Breast epithelium (tissue), 4 donors: ENCODE measurements at regions not wholly inside any gene's neighbourhood (a gene's known extent, or its start where the extent isn't known, plus 50 kb on each side); places are given as distances from the start of the nearest gene placed in this dataset.
A peak's percentile ranks its signal among the peaks of the same experiment; 100 is the strongest.
"Not testable (repeated sequence)": the region's sequence is repeated elsewhere in the genome, so short reads cannot be mapped to it uniquely, and the experiment has no call there.

Experiments used
- DNase-seq, 2 donors: peaks; one replicate each; pipeline ENCODE4 v3.0.0-alpha.2; 2019; ENCODE audit warnings: low spot score in 2 of 2
- H3K27ac ChIP-seq, 2 donors: fragments of 200-600 bp; sonication (generic) in 1 of 2; one replicate each; pipeline ENCODE4 v1.5.1; 2016 to 2019; ENCODE audit warnings: mild to moderate bottlenecking in 1 of 2
- H3K27me3 ChIP-seq, 2 donors: fragments of 200-600 bp; sonication (generic) in 1 of 2; one replicate each; pipeline versions ENCODE4 v1.5.1 to v1.6.0; 2017 to 2019; ENCODE audit warnings: control low read depth in 1 of 2, mild to moderate bottlenecking in 1 of 2
- H3K36me3 ChIP-seq: fragments of 200-600 bp; one replicate; pipeline ENCODE4 v1.5.1; 2019
- H3K4me1 ChIP-seq, 2 donors: fragments of 200-600 bp; sonication (generic); one replicate each; pipeline ENCODE4 v1.5.1; 2016 to 2019; ENCODE audit warnings: control low read depth in 1 of 2
- H3K4me3 ChIP-seq, 3 donors: fragments of 200-600 bp; sonication (generic); 1 replicate in 2 of 3; 2 replicates in 1 of 3; pipeline ENCODE4 v1.5.1; 2016 to 2019; ENCODE audit warnings: mild to moderate bottlenecking in 3 of 3, moderate library complexity in 2 of 3
- H3K9me3 ChIP-seq, 2 donors: fragments of 200-600 bp; sonication (generic) in 1 of 2; one replicate each; pipeline ENCODE4 v1.5.1; 2016 to 2019; ENCODE audit warnings: control low read depth in 1 of 2
- CTCF ChIP-seq, 3 donors: fragments of 450-650 bp; IDR thresholded peaks; one replicate each; pipeline ENCODE4 v1.5.1; 2016 to 2017; ENCODE audit warnings: antibody characterized with exemption in 3 of 3, mild to moderate bottlenecking in 3 of 3, moderate library complexity in 3 of 3
- POLR2A ChIP-seq: fragments of 450-650 bp; IDR thresholded peaks from one replicate; pipeline ENCODE4 v1.6.1; 2016; ENCODE audit warnings: antibody characterized with exemption, mild to moderate bottlenecking, moderate library complexity
- POLR2AphosphoS5 ChIP-seq, 3 donors: sonication (generic); formaldehyde crosslinking; IDR thresholded peaks; one replicate each; pipeline ENCODE4 v1.6.1; 2017; ENCODE audit warnings: antibody characterized with exemption in 3 of 3
- intact Hi-C: fragments of 100-400 bp; cut with DNase I; formaldehyde crosslinking; loops from one replicate; pipeline ENCODE4 v1.15.1; 2023; ENCODE audit warnings: low total_unique reads

DNA sequence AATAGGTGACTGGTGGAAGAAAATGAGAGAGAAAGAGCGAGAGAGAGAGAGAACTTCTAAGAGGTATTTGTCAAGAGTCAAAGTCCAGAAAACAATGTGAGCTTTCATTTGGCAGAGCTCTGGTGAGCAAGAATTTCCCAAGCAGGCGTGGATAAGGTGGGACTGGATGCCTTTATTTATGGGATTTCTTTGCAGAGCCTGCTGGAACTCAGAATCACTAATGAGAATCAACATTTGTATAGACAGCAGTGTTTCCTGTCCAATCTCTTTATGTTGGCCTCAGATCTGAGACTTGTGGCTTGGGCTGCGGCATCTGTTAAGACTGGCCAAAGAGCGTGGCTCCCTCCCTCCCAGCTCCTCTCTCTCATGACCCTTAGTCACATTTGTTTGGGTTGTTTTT, 67.9 kb upstream of the TBL1X start:
- Histone ChIP-seq H3K4me3 (no peak overlapping the region), H3K36me3 (no peaks in the 10 kb centered on the region), H3K27me3 (peaks cover 0 to 7% of the 10 kb centered on the region in 2 donors), H3K4me1 (no peaks in the 10 kb centered on the region), H3K27ac (no peak overlapping the region), H3K9me3 (no peaks in the 10 kb centered on the region)
- intact Hi-C loops: no loop called here
- TF ChIP-seq POLR2AphosphoS5 (IDR thresholded peaks at IDR 0.05) (no peak), CTCF (IDR thresholded peaks at IDR 0.05) (no peak), POLR2A (no peak)
- no peak for DNase-seq

GRCh38 chrX:9401051-9401450, 63.8 kb upstream of the TBL1X start:
- peaks cover 0 to 5% of the 10 kb centered on the region in 2 donors for H3K9me3 ChIP-seq
- intact Hi-C loops: no loop called here

DNA sequence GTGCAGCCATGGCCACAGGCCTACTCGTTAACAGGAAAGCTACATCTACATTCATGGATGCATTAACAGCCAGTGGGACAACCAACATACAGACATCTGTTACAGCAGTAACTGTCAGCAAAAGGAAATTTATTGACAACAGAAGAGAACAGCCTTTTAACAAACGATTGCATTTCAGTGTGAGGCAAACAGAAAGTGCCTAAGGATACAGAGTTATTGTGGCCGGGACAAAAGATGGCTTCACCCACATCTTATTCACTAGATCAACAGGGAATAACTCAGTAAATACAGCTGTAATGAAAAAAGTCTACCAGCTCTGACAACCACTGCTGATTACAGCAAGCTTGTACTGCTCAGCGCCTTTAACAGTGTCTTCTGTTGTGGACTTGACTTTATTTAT, 61.5 kb upstream of the TBL1X start:
- intact Hi-C loops: no loop called here
- Histone ChIP-seq H3K9me3 (peaks cover 0 to 5% of the 10 kb centered on the region in 2 donors), H3K4me3 (no peak overlapping the region), H3K4me1 (no peaks in the 10 kb centered on the region), H3K27me3 (peaks cover 0 to 7% of the 10 kb centered on the region in 2 donors), H3K36me3 (no peaks in the 10 kb centered on the region), H3K27ac (no peak overlapping the region)
- TF ChIP-seq CTCF (IDR thresholded peaks at IDR 0.05): no peak
- no peak for DNase-seq

More at GRCh38 chrX:9401051-9401450, 63.8 kb upstream of the TBL1X start:
- Histone ChIP-seq H3K36me3 (no peaks in the 10 kb centered on the region), H3K27me3 (peaks cover 0 to 7% of the 10 kb centered on the region in 2 donors), H3K4me1 (no peaks in the 10 kb centered on the region), H3K4me3 (no peak overlapping the region), H3K27ac (no peak overlapping the region)
- no peak for DNase-seq
- no peak for TF ChIP-seq POLR2AphosphoS5 (IDR thresholded peaks at IDR 0.05)
- TF ChIP-seq POLR2A: no peak

DNA sequence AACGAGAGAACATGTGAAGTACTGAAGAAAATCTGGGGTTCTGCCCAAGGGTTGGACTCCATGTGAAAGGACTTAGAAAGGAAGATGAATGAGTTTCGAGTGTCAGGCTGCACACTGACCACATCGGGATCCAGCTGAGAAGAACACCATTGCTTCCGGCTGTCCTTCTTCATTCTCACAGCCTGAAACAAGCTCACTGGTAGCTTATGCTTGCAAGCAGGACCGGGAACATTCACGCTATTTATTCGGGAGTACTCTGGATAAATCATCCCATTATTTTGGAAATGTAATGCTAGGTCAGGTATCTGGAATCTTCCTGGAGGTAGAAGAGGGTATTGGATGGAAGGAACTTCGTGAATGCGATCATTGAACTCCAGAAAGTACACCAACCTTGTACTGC, 59.2 kb upstream of the TBL1X start:
- H3K27me3 ChIP-seq, H3K4me3 ChIP-seq, H3K36me3 ChIP-seq, H3K4me1 ChIP-seq, H3K9me3 ChIP-seq, H3K27ac ChIP-seq, intact Hi-C loops: not testable (repeated sequence)
- peak; percentile 26 to 52 for DNase-seq

GRCh38 chrX:9410889-9411288, 54.0 kb upstream of the TBL1X start:
- H3K4me1 ChIP-seq, H3K27me3 ChIP-seq, H3K36me3 ChIP-seq, intact Hi-C loops, H3K4me3 ChIP-seq, H3K27ac ChIP-seq, H3K9me3 ChIP-seq, DNase-seq: not testable (repeated sequence)

GRCh38 chrX:9411682-9412081, 53.2 kb upstream of the TBL1X start:
- intact Hi-C loops, H3K27ac ChIP-seq, DNase-seq, H3K27me3 ChIP-seq, H3K4me1 ChIP-seq, H3K9me3 ChIP-seq, H3K36me3 ChIP-seq, H3K4me3 ChIP-seq: not testable (repeated sequence)

GRCh38 chrX:9414416-9414815, 50.4 kb upstream of the TBL1X start:
- DNase-seq: no peak
- no peaks in the 10 kb centered on the region for H3K9me3 ChIP-seq
- intact Hi-C loops: no loop called here

More at GRCh38 chrX:9414416-9414815, 50.4 kb upstream of the TBL1X start:
- Histone ChIP-seq H3K4me3 (no peak overlapping the region), H3K4me1 (no peaks in the 10 kb centered on the region), H3K36me3 (no peaks in the 10 kb centered on the region), H3K27ac (no peak overlapping the region), H3K27me3 (no peaks in the 10 kb centered on the region)
- no peak for TF ChIP-seq CTCF (IDR thresholded peaks at IDR 0.05)
- no peak for TF ChIP-seq POLR2A
- no peak for TF ChIP-seq POLR2AphosphoS5 (IDR thresholded peaks at IDR 0.05)
